H9 (cell line): ENCODE measurements at regions not wholly inside any gene's neighbourhood (a gene's known extent, or its start where the extent isn't known, plus 50 kb on each side); places are given as distances from the start of the nearest gene placed in this dataset.

ENCODE experiments used
- DNase-seq: peaks from one replicate; pipeline ENCODE4 v3.0.0-alpha.2; 2017
- H2AFZ ChIP-seq: one replicate; pipeline ENCODE4 v1.6.1; 2013; ENCODE audit warnings: mild to moderate bottlenecking, low read length, control low read depth, moderate library complexity
- H2AK5ac ChIP-seq: 2 replicates; pipeline ENCODE4 v1.6.1; 2013; ENCODE audit warnings: low read length, control low read depth, mixed read lengths; ENCODE audit not compliant: insufficient read length
- H2BK120ac ChIP-seq: one replicate; pipeline ENCODE4 v1.6.1; 2013; ENCODE audit warnings: low read depth, mild to moderate bottlenecking, low read length, control low read depth, inconsistent platforms; ENCODE audit not compliant: poor library complexity, severe bottlenecking
- H2BK12ac ChIP-seq: 2 replicates; pipeline ENCODE4 v1.6.1; 2013; ENCODE audit warnings: low read length, control low read depth, mixed read lengths, low read depth; ENCODE audit not compliant: insufficient read length
- H2BK15ac ChIP-seq: 2 replicates; pipeline ENCODE4 v1.6.1; 2013; ENCODE audit warnings: low read depth, low read length, control low read depth
- H2BK20ac ChIP-seq: one replicate; pipeline ENCODE4 v1.6.1; 2013; ENCODE audit warnings: low read depth, mild to moderate bottlenecking, low read length, control low read depth, inconsistent platforms; ENCODE audit not compliant: poor library complexity, severe bottlenecking
- H2BK5ac ChIP-seq: 2 replicates; pipeline ENCODE4 v1.6.1; 2013; ENCODE audit warnings: low read length, control low read depth, mixed read lengths; ENCODE audit not compliant: insufficient read length
- H3K14ac ChIP-seq: 2 replicates; pipeline ENCODE4 v1.6.1; 2013; ENCODE audit warnings: low read length, control low read depth; ENCODE audit not compliant: insufficient read depth
- H3K18ac ChIP-seq: 2 replicates; pipeline ENCODE4 v1.6.1; 2013; ENCODE audit warnings: low read depth, mild to moderate bottlenecking, mixed read lengths, low read length, control low read depth; ENCODE audit not compliant: insufficient read length
- H3K23ac ChIP-seq: 2 replicates; pipeline ENCODE4 v1.6.1; 2013; ENCODE audit warnings: low read length, control low read depth, mixed read lengths, low read depth; ENCODE audit not compliant: insufficient read length
- H3K23me2 ChIP-seq: 2 replicates; pipeline ENCODE4 v1.6.1; 2013; ENCODE audit warnings: low read depth, mild to moderate bottlenecking, mixed read lengths, low read length, control low read depth; ENCODE audit not compliant: insufficient read length, poor library complexity, severe bottlenecking
- H3K27ac ChIP-seq: 2 replicates; pipeline ENCODE4 v1.5.1; 2013; ENCODE audit warnings: low read length, control low read depth, mixed read lengths, low read depth; ENCODE audit not compliant: insufficient read length
- H3K27me3 ChIP-seq: 2 replicates; pipeline ENCODE4 v1.6.1; 2013; ENCODE audit warnings: low read length, control low read depth, inconsistent platforms; ENCODE audit not compliant: insufficient read depth
- H3K4ac ChIP-seq: 2 replicates; pipeline ENCODE4 v1.6.1; 2013; ENCODE audit warnings: low read depth, mild to moderate bottlenecking, control low read depth, inconsistent platforms, low read length, moderate library complexity
- H3K4me1 ChIP-seq: 2 replicates; pipeline ENCODE4 v1.6.1; 2013; ENCODE audit warnings: low read length, control low read depth, inconsistent platforms; ENCODE audit not compliant: insufficient read depth
- H3K4me2 ChIP-seq: 2 replicates; pipeline ENCODE4 v1.6.1; 2013; ENCODE audit warnings: low read length, control low read depth, mixed read lengths; ENCODE audit not compliant: insufficient read length, insufficient read depth
- H3K56ac ChIP-seq: 2 replicates; pipeline ENCODE4 v1.6.1; 2013; ENCODE audit warnings: low read depth, mild to moderate bottlenecking, mixed read lengths, low read length, control low read depth; ENCODE audit not compliant: insufficient read length
- H3K79me1 ChIP-seq: 2 replicates; pipeline ENCODE4 v1.6.1; 2013; ENCODE audit warnings: low read depth, mild to moderate bottlenecking, moderate library complexity, low read length, control low read depth, inconsistent platforms; ENCODE audit not compliant: insufficient read depth, poor library complexity, severe bottlenecking
- H3K79me2 ChIP-seq: 2 replicates; pipeline ENCODE4 v1.6.1; 2013; ENCODE audit warnings: low read length, control low read depth, inconsistent platforms; ENCODE audit not compliant: insufficient read depth
- H3K9ac ChIP-seq: 2 replicates; pipeline ENCODE4 v1.6.1; 2013; ENCODE audit warnings: low read length, control low read depth, mixed read lengths; ENCODE audit not compliant: insufficient read length; ENCODE audit errors: extremely low read depth
- H3K9me3 ChIP-seq: one replicate; pipeline ENCODE4 v1.6.1; 2013; ENCODE audit warnings: low read depth, low read length, inconsistent platforms; ENCODE audit not compliant: control insufficient read depth
- H3T11ph ChIP-seq: one replicate; pipeline ENCODE4 v1.6.1; 2013; ENCODE audit warnings: mild to moderate bottlenecking, low read length, control low read depth, inconsistent platforms
- H4K20me1 ChIP-seq: one replicate; pipeline ENCODE4 v1.6.1; 2013; ENCODE audit not compliant: control insufficient read depth, insufficient read length, insufficient read depth
- H4K5ac ChIP-seq: 2 replicates; pipeline ENCODE4 v1.6.1; 2013; ENCODE audit warnings: low read depth, mild to moderate bottlenecking, mixed read lengths, low read length, control low read depth; ENCODE audit not compliant: insufficient read length
- H4K8ac ChIP-seq: replicated peaks from 2 replicates; pipeline ENCODE4 v1.6.1; 2013; ENCODE audit warnings: low read length, control low read depth, mixed read lengths, low read depth; ENCODE audit not compliant: insufficient read length
- H4K91ac ChIP-seq: 2 replicates; pipeline ENCODE4 v1.6.1; 2013; ENCODE audit warnings: low read depth, mild to moderate bottlenecking, moderate library complexity, mixed read lengths, low read length, control low read depth; ENCODE audit not compliant: insufficient read length
- H3K27ac Mint-ChIP-seq, 3 experiments: 2 replicates in 2 of 3; 3 replicates in 1 of 3; pipeline ENCODE4 v1.8.0; 2020 to 2021; ENCODE audit warnings: mixed read lengths in 3 of 3, mild to moderate bottlenecking in 1 of 3, moderate library complexity in 1 of 3
- H3K27me3 Mint-ChIP-seq: 2 replicates; pipeline ENCODE4 v1.8.0; 2021; ENCODE audit warnings: low read depth, mild to moderate bottlenecking, moderate library complexity, mixed read lengths
- H3K36me3 Mint-ChIP-seq, 3 experiments: 2 replicates in 2 of 3; 3 replicates in 1 of 3; pipeline ENCODE4 v1.8.0; 2020 to 2021; ENCODE audit warnings: low read depth in 3 of 3, mixed read lengths in 3 of 3; ENCODE audit not compliant: insufficient read depth in 1 of 3
- H3K4me1 Mint-ChIP-seq, 2 experiments: 2 replicates each; pipeline ENCODE4 v1.8.0; 2020; ENCODE audit warnings: mixed read lengths in 2 of 2
- H3K4me3 Mint-ChIP-seq, 2 experiments: 2 replicates in 1 of 2; 3 replicates in 1 of 2; pipeline ENCODE4 v1.8.0; 2020 to 2021; ENCODE audit warnings: mild to moderate bottlenecking in 2 of 2, mixed read lengths in 2 of 2, moderate library complexity in 1 of 2
- H3K9me3 Mint-ChIP-seq, 2 experiments: 2 replicates in 1 of 2; 3 replicates in 1 of 2; pipeline ENCODE4 v1.8.0; 2020; ENCODE audit warnings: mild to moderate bottlenecking in 2 of 2, mixed read lengths in 2 of 2, moderate library complexity in 1 of 2
- CTCF ChIP-seq: fragments of 200-600 bp; sonication (generic); conservative IDR thresholded peaks from 3 replicates; pipeline ENCODE4 v1.8.0; 2021; ENCODE audit warnings: antibody characterized with exemption, mild to moderate bottlenecking
- WGBS: extraction: QIAGEN DNeasy Blood & Tissue Kit; methylation state at CpG from one replicate; pipeline ENCODE4 v1.1.7; 2013; ENCODE audit warnings: missing lambda C conversion rate, low lambda C conversion rate, mixed read lengths; ENCODE audit not compliant: insufficient read length; ENCODE audit errors: extremely low coverage; 5-methylcytosine and 5-hydroxymethylcytosine counted together

GRCh38 chr9:68653141-68653595, 51.9 kb upstream of the PIP5K1B start:
- H3K14ac ChIP-seq = no peak overlapping the region
- no peak overlapping the region for H3K56ac ChIP-seq
- no peak overlapping the region for H2BK15ac ChIP-seq
- H3K27ac ChIP-seq = no peak overlapping the region
- no peak overlapping the region for H3K27ac Mint-ChIP-seq
- no peaks in the 10 kb centered on the region for H3K27me3 Mint-ChIP-seq
- no peaks in the 10 kb centered on the region; the same call in 1 of the 2 replicates for H3K4me1 ChIP-seq
- no peaks in the 10 kb centered on the region for H3K36me3 Mint-ChIP-seq
- no peak overlapping the region for H4K8ac ChIP-seq
- H2BK12ac ChIP-seq = no peak overlapping the region
- no peak for TF ChIP-seq CTCF
- H3K27me3 ChIP-seq = no peaks in the 10 kb centered on the region
- H3K4me2 ChIP-seq = no peak overlapping the region
- H3K23ac ChIP-seq = no peak overlapping the region
- H3K4me1 Mint-ChIP-seq = no peaks in the 10 kb centered on the region
- no peaks in the 10 kb centered on the region for H4K20me1 ChIP-seq
- no peak overlapping the region for H3T11ph ChIP-seq
- H3K79me1 ChIP-seq = no peaks in the 10 kb centered on the region
- DNase-seq = no peak
- H3K4me3 Mint-ChIP-seq = no peak overlapping the region
- H4K5ac ChIP-seq = no peak overlapping the region
- H3K79me2 ChIP-seq = no peaks in the 10 kb centered on the region
- H4K91ac ChIP-seq = no peak overlapping the region
- no peak overlapping the region for H3K9ac ChIP-seq
- no CpG with 5 or more reads among the region's 6 CpGs for WGBS
- H2AFZ ChIP-seq = no peak overlapping the region
- no peak overlapping the region for H2BK120ac ChIP-seq
- H2BK5ac ChIP-seq = no peak overlapping the region
- H2BK20ac ChIP-seq = no peak overlapping the region
- H3K4ac ChIP-seq = no peak overlapping the region
- no peaks in the 10 kb centered on the region for H3K9me3 ChIP-seq
- no peaks in the 10 kb centered on the region for H3K9me3 Mint-ChIP-seq
- no peaks in the 10 kb centered on the region for H3K23me2 ChIP-seq
- H2AK5ac ChIP-seq = no peak overlapping the region
- no peak overlapping the region for H3K18ac ChIP-seq
